ENCODE measurements at regions not wholly inside any gene's neighbourhood (a gene's known extent, or its start where the extent isn't known, plus 50 kb on each side); places are given as distances from the start of the nearest gene placed in this dataset.

GRCh38 chr11:15468466-15468865 lies 353.7 kb downstream of the INSC start:
- no peak overlapping the region for H3K4me3 ChIP-seq (ENCODE audit: low read depth, low read length)
- H3K36me3 ChIP-seq (ENCODE audit: control insufficient read depth, insufficient read depth, low read length), result no peaks in the 10 kb centered on the region
- H3K27me3 ChIP-seq (ENCODE audit: control insufficient read depth, insufficient read depth, low read length), result no peaks in the 10 kb centered on the region
- H3K9ac ChIP-seq (ENCODE audit: low read depth, low read length), result no peak overlapping the region
- no peaks in the 10 kb centered on the region for H3K9me3 ChIP-seq (ENCODE audit: control insufficient read depth, insufficient read depth, low read length)
- peaks cover 12% of the 10 kb centered on the region for H3K4me1 ChIP-seq (ENCODE audit: control insufficient read depth, insufficient read depth, low read length)

- Histone ChIP-seq H3K36me3 (ENCODE audit: control insufficient read depth, insufficient read depth, low read length) (no peaks in the 10 kb centered on the region), H3K4me3 (ENCODE audit: low read depth, low read length) (no peak overlapping the region), H3K9ac (ENCODE audit: low read depth, low read length) (no peak overlapping the region), H3K27me3 (ENCODE audit: control insufficient read depth, insufficient read depth, low read length) (no peaks in the 10 kb centered on the region), H3K4me1 (ENCODE audit: control insufficient read depth, insufficient read depth, low read length) (peaks cover 12% of the 10 kb centered on the region), H3K9me3 (ENCODE audit: control insufficient read depth, insufficient read depth, low read length) (no peaks in the 10 kb centered on the region)
Observed at GRCh38 chr11:15471048-15471894, 356.5 kb downstream of the INSC start.

GRCh38 chr11:15471895-15472799 lies 357.4 kb downstream of the INSC start:
- Histone ChIP-seq H3K36me3 (ENCODE audit: control insufficient read depth, insufficient read depth, low read length) (no peaks in the 10 kb centered on the region), H3K4me1 (ENCODE audit: control insufficient read depth, insufficient read depth, low read length) (peaks cover 12% of the 10 kb centered on the region), H3K4me3 (ENCODE audit: low read depth, low read length) (no peak overlapping the region), H3K9me3 (ENCODE audit: control insufficient read depth, insufficient read depth, low read length) (no peaks in the 10 kb centered on the region), H3K9ac (ENCODE audit: low read depth, low read length) (no peak overlapping the region), H3K27me3 (ENCODE audit: control insufficient read depth, insufficient read depth, low read length) (no peaks in the 10 kb centered on the region)

GRCh38 chr11:15473954-15474837 lies 359.5 kb downstream of the INSC start:
- no peaks in the 10 kb centered on the region for H3K9me3 ChIP-seq (ENCODE audit: control insufficient read depth, insufficient read depth, low read length)
- H3K36me3 ChIP-seq (ENCODE audit: control insufficient read depth, insufficient read depth, low read length), result no peaks in the 10 kb centered on the region
- H3K9ac ChIP-seq (ENCODE audit: low read depth, low read length), result no peak overlapping the region
- peaks cover 12% of the 10 kb centered on the region for H3K4me1 ChIP-seq (ENCODE audit: control insufficient read depth, insufficient read depth, low read length)
- no peak overlapping the region for H3K4me3 ChIP-seq (ENCODE audit: low read depth, low read length)
- no peaks in the 10 kb centered on the region for H3K27me3 ChIP-seq (ENCODE audit: control insufficient read depth, insufficient read depth, low read length)

- H3K36me3 ChIP-seq (ENCODE audit: control insufficient read depth, insufficient read depth, low read length), result no peaks in the 10 kb centered on the region
- H3K27me3 ChIP-seq (ENCODE audit: control insufficient read depth, insufficient read depth, low read length), result no peaks in the 10 kb centered on the region
- H3K9me3 ChIP-seq (ENCODE audit: control insufficient read depth, insufficient read depth, low read length), result no peaks in the 10 kb centered on the region
- H3K9ac ChIP-seq (ENCODE audit: low read depth, low read length), result no peak overlapping the region
- peaks cover 8% of the 10 kb centered on the region for H3K4me1 ChIP-seq (ENCODE audit: control insufficient read depth, insufficient read depth, low read length)
- H3K4me3 ChIP-seq (ENCODE audit: low read depth, low read length), result no peak overlapping the region
Observed at GRCh38 chr11:15476371-15476917, 361.7 kb downstream of the INSC start.

GRCh38 chr11:15481871-15482270 lies 367.1 kb downstream of the INSC start:
- no peak overlapping the region for H3K9ac ChIP-seq (ENCODE audit: low read depth, low read length)
- H3K36me3 ChIP-seq (ENCODE audit: control insufficient read depth, insufficient read depth, low read length), result no peaks in the 10 kb centered on the region
- H3K4me3 ChIP-seq (ENCODE audit: low read depth, low read length), result no peak overlapping the region
- no peaks in the 10 kb centered on the region for H3K9me3 ChIP-seq (ENCODE audit: control insufficient read depth, insufficient read depth, low read length)
- H3K4me1 ChIP-seq (ENCODE audit: control insufficient read depth, insufficient read depth, low read length), result no peaks in the 10 kb centered on the region
- H3K27me3 ChIP-seq (ENCODE audit: control insufficient read depth, insufficient read depth, low read length), result no peaks in the 10 kb centered on the region

- Histone ChIP-seq H3K4me3 (ENCODE audit: low read depth, low read length) (no peak overlapping the region), H3K36me3 (ENCODE audit: control insufficient read depth, insufficient read depth, low read length) (no peaks in the 10 kb centered on the region), H3K9ac (ENCODE audit: low read depth, low read length) (no peak overlapping the region), H3K4me1 (ENCODE audit: control insufficient read depth, insufficient read depth, low read length) (no peaks in the 10 kb centered on the region), H3K9me3 (ENCODE audit: control insufficient read depth, insufficient read depth, low read length) (no peaks in the 10 kb centered on the region), H3K27me3 (ENCODE audit: control insufficient read depth, insufficient read depth, low read length) (no peaks in the 10 kb centered on the region)
Observed at GRCh38 chr11:15483205-15483604, 368.5 kb downstream of the INSC start.

DNA sequence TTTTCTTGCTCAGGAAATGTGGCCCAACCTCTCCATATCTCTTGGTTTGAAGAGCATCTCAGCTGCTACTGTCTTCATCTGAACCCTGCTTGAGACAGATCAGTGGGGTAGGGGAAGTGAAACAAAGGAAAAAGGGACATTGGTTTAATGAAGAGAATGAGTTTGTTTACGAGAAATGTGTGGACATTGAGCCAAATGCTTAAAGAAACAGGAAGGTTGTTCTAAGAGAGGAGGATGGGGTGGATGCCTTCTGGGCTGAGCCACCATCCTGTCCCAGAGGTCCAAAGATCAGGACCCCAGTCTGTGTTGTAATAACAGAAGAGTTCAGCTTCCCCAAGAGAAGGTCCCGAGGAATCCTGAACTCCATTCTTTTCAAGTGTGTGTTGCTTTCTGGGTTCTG lies 369.7 kb downstream of the INSC start:
- no peaks in the 10 kb centered on the region for H3K4me1 ChIP-seq (ENCODE audit: control insufficient read depth, insufficient read depth, low read length)
- H3K27me3 ChIP-seq (ENCODE audit: control insufficient read depth, insufficient read depth, low read length), result no peaks in the 10 kb centered on the region
- no peaks in the 10 kb centered on the region for H3K9me3 ChIP-seq (ENCODE audit: control insufficient read depth, insufficient read depth, low read length)

DNA sequence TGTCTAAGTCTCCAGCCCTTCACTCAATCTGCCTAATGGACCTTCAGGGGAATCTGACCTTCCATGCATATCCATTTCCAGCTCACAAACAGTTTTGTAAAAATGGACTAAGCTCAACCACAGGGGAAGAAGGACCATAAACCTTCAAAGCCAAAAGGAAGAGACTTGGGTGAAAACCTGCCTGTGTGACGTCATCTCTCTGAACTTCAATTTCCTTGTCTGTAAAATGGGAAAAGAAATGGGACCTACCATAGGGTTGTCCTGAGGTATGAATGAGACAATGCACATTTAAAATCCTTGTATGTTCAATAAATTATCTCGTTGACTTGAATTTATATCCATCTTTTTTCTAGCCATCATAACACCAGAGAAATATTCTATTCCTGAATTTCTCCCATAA lies 370.7 kb downstream of the INSC start:
- Histone ChIP-seq H3K9ac (ENCODE audit: low read depth, low read length) (no peak overlapping the region), H3K27me3 (ENCODE audit: control insufficient read depth, insufficient read depth, low read length) (no peaks in the 10 kb centered on the region), H3K4me1 (ENCODE audit: control insufficient read depth, insufficient read depth, low read length) (no peaks in the 10 kb centered on the region), H3K36me3 (ENCODE audit: control insufficient read depth, insufficient read depth, low read length) (no peaks in the 10 kb centered on the region), H3K9me3 (ENCODE audit: control insufficient read depth, insufficient read depth, low read length) (no peaks in the 10 kb centered on the region), H3K4me3 (ENCODE audit: low read depth, low read length) (no peak overlapping the region)

More for the DNA sequence above, 369.7 kb downstream of the INSC start:
- Histone ChIP-seq H3K36me3 (ENCODE audit: control insufficient read depth, insufficient read depth, low read length) (no peaks in the 10 kb centered on the region), H3K4me3 (ENCODE audit: low read depth, low read length) (no peak overlapping the region), H3K9ac (ENCODE audit: low read depth, low read length) (no peak overlapping the region)

- Histone ChIP-seq H3K4me1 (ENCODE audit: control insufficient read depth, insufficient read depth, low read length) (no peaks in the 10 kb centered on the region), H3K4me3 (ENCODE audit: low read depth, low read length) (no peak overlapping the region), H3K9me3 (ENCODE audit: control insufficient read depth, insufficient read depth, low read length) (no peaks in the 10 kb centered on the region), H3K27me3 (ENCODE audit: control insufficient read depth, insufficient read depth, low read length) (no peaks in the 10 kb centered on the region), H3K9ac (ENCODE audit: low read depth, low read length) (no peak overlapping the region), H3K36me3 (ENCODE audit: control insufficient read depth, insufficient read depth, low read length) (no peaks in the 10 kb centered on the region)
Observed at GRCh38 chr11:15489281-15489680, 374.6 kb downstream of the INSC start.

DNA sequence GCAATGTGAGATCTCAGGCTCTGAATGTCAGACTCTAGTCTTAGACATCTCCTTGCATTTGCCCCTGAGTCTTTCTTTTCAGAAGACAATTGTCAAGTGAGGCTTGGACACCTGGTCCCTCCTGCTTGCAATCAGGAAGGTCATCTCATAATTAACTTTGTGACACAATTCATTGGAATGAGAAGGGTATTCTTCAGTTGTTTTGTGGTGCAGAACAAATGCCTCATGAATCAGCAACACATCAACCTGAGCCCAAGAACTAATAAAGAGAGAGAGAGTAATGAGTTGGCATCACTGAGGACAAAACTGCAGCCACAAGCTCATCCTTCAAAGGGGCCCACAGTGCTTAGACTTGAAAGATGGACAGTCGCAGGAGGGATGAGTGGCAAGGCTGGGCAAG lies 375.8 kb downstream of the INSC start:
- H3K36me3 ChIP-seq (ENCODE audit: control insufficient read depth, insufficient read depth, low read length), result no peaks in the 10 kb centered on the region
- no peaks in the 10 kb centered on the region for H3K9me3 ChIP-seq (ENCODE audit: control insufficient read depth, insufficient read depth, low read length)
- no peak overlapping the region for H3K4me3 ChIP-seq (ENCODE audit: low read depth, low read length)
- no peaks in the 10 kb centered on the region for H3K27me3 ChIP-seq (ENCODE audit: control insufficient read depth, insufficient read depth, low read length)
- no peaks in the 10 kb centered on the region for H3K4me1 ChIP-seq (ENCODE audit: control insufficient read depth, insufficient read depth, low read length)
- H3K9ac ChIP-seq (ENCODE audit: low read depth, low read length), result no peak overlapping the region

All from iPS-15b (cell line).